ENCODE measurements at regions not wholly inside any gene's neighbourhood (a gene's known extent, or its start where the extent isn't known, plus 50 kb on each side); places are given as distances from the start of the nearest gene placed in this dataset.

DNA sequence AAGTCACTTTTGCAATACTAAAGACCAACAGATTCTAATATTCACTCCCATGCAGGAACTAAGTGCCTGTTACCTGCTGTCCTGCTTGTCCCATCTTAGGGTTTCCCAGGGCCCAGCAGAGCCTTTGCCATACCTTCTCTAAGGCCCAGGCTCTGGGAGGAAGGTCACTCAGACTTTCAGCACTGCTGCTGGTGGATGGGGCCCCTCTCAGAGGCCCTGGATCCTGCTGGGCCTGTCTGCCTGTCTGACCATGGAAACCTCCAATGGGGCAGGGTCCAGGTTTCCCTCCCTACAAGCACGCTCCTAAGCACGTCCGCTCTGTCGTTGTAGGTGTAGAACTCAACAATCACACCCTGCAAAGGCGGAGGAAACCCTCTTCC lies 75.1 kb downstream of the RRM2 start (continued):
- TF ChIP-seq ZNF668 (CRISPR knock-in tag; IDR thresholded peaks at IDR 0.05): no peak
- TF ChIP-seq, protein P1, sequence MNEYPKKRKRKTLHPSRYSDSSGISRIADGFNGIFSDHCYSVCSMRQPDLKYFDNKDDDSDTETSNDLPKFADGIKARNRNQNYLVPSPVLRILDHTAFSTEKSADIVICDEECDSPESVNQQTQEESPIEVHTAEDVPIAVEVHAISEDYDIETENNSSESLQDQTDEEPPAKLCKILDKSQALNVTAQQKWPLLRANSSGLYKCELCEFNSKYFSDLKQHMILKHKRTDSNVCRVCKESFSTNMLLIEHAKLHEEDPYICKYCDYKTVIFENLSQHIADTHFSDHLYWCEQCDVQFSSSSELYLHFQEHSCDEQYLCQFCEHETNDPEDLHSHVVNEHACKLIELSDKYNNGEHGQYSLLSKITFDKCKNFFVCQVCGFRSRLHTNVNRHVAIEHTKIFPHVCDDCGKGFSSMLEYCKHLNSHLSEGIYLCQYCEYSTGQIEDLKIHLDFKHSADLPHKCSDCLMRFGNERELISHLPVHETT (CRISPR knock-in tag; conservative IDR thresholded peaks at IDR 0.05 in 1 of 2, IDR thresholded peaks at IDR 0.05 in 1 of 2): no peak
- TF ChIP-seq FIP1L1 (IDR thresholded peaks at IDR 0.05; ENCODE audit: low read depth, low read length, poor library complexity, severe bottlenecking): no peak
- no peak for TF ChIP-seq SREBF1 (IDR thresholded peaks at IDR 0.05; ENCODE audit: borderline replicate concordance, low read depth, low read length)
- no peak for TF ChIP-seq LARP7 (IDR thresholded peaks at IDR 0.05)
- TF ChIP-seq SPI1 (IDR thresholded peaks at IDR 0.05; ENCODE audit: borderline replicate concordance, low read depth, low read length): no peak
- TF ChIP-seq, protein P2, sequence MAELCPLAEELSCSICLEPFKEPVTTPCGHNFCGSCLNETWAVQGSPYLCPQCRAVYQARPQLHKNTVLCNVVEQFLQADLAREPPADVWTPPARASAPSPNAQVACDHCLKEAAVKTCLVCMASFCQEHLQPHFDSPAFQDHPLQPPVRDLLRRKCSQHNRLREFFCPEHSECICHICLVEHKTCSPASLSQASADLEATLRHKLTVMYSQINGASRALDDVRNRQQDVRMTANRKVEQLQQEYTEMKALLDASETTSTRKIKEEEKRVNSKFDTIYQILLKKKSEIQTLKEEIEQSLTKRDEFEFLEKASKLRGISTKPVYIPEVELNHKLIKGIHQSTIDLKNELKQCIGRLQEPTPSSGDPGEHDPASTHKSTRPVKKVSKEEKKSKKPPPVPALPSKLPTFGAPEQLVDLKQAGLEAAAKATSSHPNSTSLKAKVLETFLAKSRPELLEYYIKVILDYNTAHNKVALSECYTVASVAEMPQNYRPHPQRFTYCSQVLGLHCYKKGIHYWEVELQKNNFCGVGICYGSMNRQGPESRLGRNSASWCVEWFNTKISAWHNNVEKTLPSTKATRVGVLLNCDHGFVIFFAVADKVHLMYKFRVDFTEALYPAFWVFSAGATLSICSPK (IDR thresholded peaks at IDR 0.05; ENCODE audit: borderline replicate concordance): no peak
- TF ChIP-seq POLR3A (IDR thresholded peaks at IDR 0.05; ENCODE audit: borderline replicate concordance, extremely low read depth, insufficient read depth, insufficient read length): no peak
- no peak for TF ChIP-seq MAFG (tag; conservative IDR thresholded peaks at IDR 0.05)

Measured in K562 (cell line).